A549 (cell line): ENCODE measurements at regions not wholly inside any gene's neighbourhood (a gene's known extent, or its start where the extent isn't known, plus 50 kb on each side); places are given as distances from the start of the nearest gene placed in this dataset.

Source experiments
- CTCF ChIP-seq: fragments of >200 bp; sonication (Bioruptor Twin); formaldehyde crosslinking; IDR thresholded peaks from 3 replicates; pipeline ENCODE4 v1.5.1; 2016
- RCOR1 ChIP-seq: fragments of 150-350 bp; IDR thresholded peaks from 2 replicates; pipeline ENCODE4 v1.6.1; 2014; ENCODE audit warnings: antibody characterized with exemption, low read length, low read depth
- REST ChIP-seq: fragments of 200-600 bp; sonication (generic); IDR thresholded peaks from 2 replicates; pipeline ENCODE4 v1.6.1; 2016; ENCODE audit warnings: antibody characterized with exemption, mild to moderate bottlenecking, moderate library complexity
- USF2 ChIP-seq: fragments of 450-650 bp; IDR thresholded peaks from 2 replicates; pipeline ENCODE4 v1.6.1; 2014; ENCODE audit warnings: antibody characterized with exemption

- no peak for TF ChIP-seq REST
- no peak for TF ChIP-seq CTCF
- no peak for TF ChIP-seq USF2
- no peak for TF ChIP-seq RCOR1
Measured at GRCh38 chr2:17298453-17298852, 219.8 kb downstream of the RAD51AP2 start.
